ENCODE measurements at regions not wholly inside any gene's neighbourhood (a gene's known extent, or its start where the extent isn't known, plus 50 kb on each side); places are given as distances from the start of the nearest gene placed in this dataset.

DNA sequence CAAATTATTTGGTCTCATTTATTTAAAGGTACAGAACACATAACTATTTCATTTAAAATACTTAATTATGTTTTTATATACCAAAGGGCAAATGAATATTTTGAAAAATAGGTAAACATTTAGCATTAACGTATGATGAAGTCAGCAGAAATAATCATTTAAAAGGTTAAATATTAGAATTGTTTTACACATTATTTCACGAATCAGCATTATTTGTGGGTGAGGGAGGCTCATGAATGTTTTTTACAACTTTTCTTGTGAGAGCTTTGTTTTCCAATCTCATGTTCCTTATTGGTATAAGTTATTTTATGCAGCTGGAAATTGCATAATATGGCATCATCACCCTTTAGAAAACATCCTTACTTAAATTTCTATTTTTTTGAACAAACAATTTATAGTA lies 73.9 kb upstream of the FSTL5 start:
- intact Hi-C loops (cut with micrococcal nuclease), result no loop called here

DNA sequence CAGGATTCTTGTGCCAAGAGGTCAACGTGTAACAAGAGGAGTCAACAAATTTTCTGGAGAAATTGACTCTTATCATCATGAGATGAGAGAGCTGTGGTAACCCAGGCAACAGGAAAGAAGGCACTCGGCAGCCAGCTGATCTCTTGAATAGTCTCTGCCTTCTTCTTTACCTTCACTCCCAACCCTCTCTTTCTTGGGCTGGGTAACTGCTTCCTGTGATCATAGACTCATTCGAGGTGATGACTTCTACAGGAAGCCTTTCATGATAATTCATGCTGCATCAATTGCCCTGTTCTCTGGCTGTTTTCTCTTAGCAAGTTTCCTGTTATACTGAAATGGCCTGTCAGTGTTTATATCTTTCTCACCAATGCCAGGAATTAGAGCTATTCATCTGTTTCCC lies 70.8 kb upstream of the FSTL5 start:
- intact Hi-C loops (cut with micrococcal nuclease), result no loop called here

- intact Hi-C loops (cut with micrococcal nuclease), result no loop called here
These were observed 68.5 kb upstream of the FSTL5 start for GRCh38 chr4:162232349-162232748.

GRCh38 chr4:162229670-162230069 lies 65.9 kb upstream of the FSTL5 start:
- intact Hi-C loops (cut with micrococcal nuclease), result no loop called here

DNA sequence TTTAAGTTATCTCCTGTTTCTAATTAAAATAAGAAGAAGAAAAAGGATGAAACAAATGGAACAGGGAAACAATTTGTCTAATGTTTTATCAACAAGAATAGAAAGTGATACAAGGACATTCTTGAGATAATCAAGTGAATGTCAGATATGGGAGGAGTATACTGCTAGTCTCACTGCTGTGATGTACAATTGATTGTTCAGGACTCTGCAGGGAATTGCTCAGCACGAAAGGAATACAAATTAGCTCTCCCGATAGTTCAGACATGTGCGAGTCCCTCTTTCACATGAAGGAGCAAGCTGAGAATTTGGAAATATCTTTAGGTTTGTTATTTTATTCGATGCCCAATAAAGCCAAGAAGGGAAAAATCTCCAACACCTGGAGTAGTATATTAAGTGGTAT lies 57.3 kb upstream of the FSTL5 start:
- intact Hi-C loops (cut with micrococcal nuclease), result loop anchor here (2.0 kb wide), 1 partner anchor 20 kb away; no protein-coding TSS in a partner anchor
